ENCODE measurements at regions not wholly inside any gene's neighbourhood (a gene's known extent, or its start where the extent isn't known, plus 50 kb on each side); places are given as distances from the start of the nearest gene placed in this dataset.

- no peak for TF ChIP-seq CTCF (IDR thresholded peaks at IDR 0.05)
- H3K27me3 ChIP-seq (ENCODE audit: low read depth), result no peaks in the 10 kb centered on the region
- no peak overlapping the region for H3K27ac ChIP-seq
- ATAC-seq (no peak), DNase-seq (no peak)
- peaks cover 7% of the 10 kb centered on the region for H3K9me3 ChIP-seq
- intact Hi-C loops (cut with DNase I), result no loop called here
- no peaks in the 10 kb centered on the region for H3K4me1 ChIP-seq
- no peak overlapping the region for H3K4me3 ChIP-seq
- no peaks in the 10 kb centered on the region for H3K36me3 ChIP-seq
These were observed 470.2 kb upstream of the CHD1 start for GRCh38 chr5:99398976-99399375.

- TF ChIP-seq CTCF (IDR thresholded peaks at IDR 0.05), result no peak
- intact Hi-C loops (cut with DNase I), result no loop called here
- Histone ChIP-seq H3K4me3 (no peak overlapping the region), H3K9me3 (peaks cover 10% of the 10 kb centered on the region), H3K4me1 (no peaks in the 10 kb centered on the region), H3K36me3 (no peaks in the 10 kb centered on the region), H3K27ac (no peak overlapping the region), H3K27me3 (ENCODE audit: low read depth) (no peaks in the 10 kb centered on the region)
- ATAC-seq (no peak), DNase-seq (no peak)
These were observed 457.7 kb upstream of the CHD1 start for GRCh38 chr5:99386406-99387077.

- Histone ChIP-seq H3K9me3 (peaks cover 8% of the 10 kb centered on the region), H3K4me1 (no peaks in the 10 kb centered on the region), H3K27me3 (ENCODE audit: low read depth) (no peaks in the 10 kb centered on the region), H3K36me3 (no peaks in the 10 kb centered on the region), H3K27ac (no peak overlapping the region), H3K4me3 (no peak overlapping the region)
- intact Hi-C loops (cut with DNase I), result no loop called here
- no peak for ATAC-seq
- DNase-seq, result no peak
- no peak for TF ChIP-seq CTCF (IDR thresholded peaks at IDR 0.05)
These were observed 450.4 kb upstream of the CHD1 start for GRCh38 chr5:99379187-99379586.

GRCh38 chr5:99378443-99378842 is 449.6 kb upstream of the CHD1 start:
- ATAC-seq, result no peak
- intact Hi-C loops (cut with DNase I), result no loop called here

GRCh38 chr5:99369797-99370593 is 441.2 kb upstream of the CHD1 start:
- Histone ChIP-seq H3K4me3 (no peak overlapping the region), H3K27me3 (ENCODE audit: low read depth) (no peaks in the 10 kb centered on the region), H3K36me3 (no peaks in the 10 kb centered on the region), H3K9me3 (no peaks in the 10 kb centered on the region), H3K4me1 (no peaks in the 10 kb centered on the region), H3K27ac (no peak overlapping the region)
- no peak for DNase-seq
- intact Hi-C loops (cut with DNase I), result no loop called here
- TF ChIP-seq CTCF (IDR thresholded peaks at IDR 0.05), result no peak
- no peak for ATAC-seq

More at GRCh38 chr5:99378443-99378842, 449.6 kb upstream of the CHD1 start:
- DNase-seq, result no peak
- no peak overlapping the region for H3K4me3 ChIP-seq
- H3K27me3 ChIP-seq (ENCODE audit: low read depth), result no peaks in the 10 kb centered on the region
- no peaks in the 10 kb centered on the region for H3K4me1 ChIP-seq
- TF ChIP-seq CTCF (IDR thresholded peaks at IDR 0.05), result no peak
- H3K27ac ChIP-seq, result no peak overlapping the region
- no peaks in the 10 kb centered on the region for H3K36me3 ChIP-seq
- peaks cover 6% of the 10 kb centered on the region for H3K9me3 ChIP-seq
